GM11168 (cell line): ENCODE measurements at regions not wholly inside any gene's neighbourhood (a gene's known extent, or its start where the extent isn't known, plus 50 kb on each side); places are given as distances from the start of the nearest gene placed in this dataset.
"Not testable (repeated sequence)": the region's sequence is repeated elsewhere in the genome, so short reads cannot be mapped to it uniquely, and the experiment has no call there.

ENCODE experiments used
- in situ Hi-C: fragments of 300-500 bp; cut with MboI; formaldehyde crosslinking; loops from one replicate; pipeline ENCODE4 v1.12.0; 2022; ENCODE audit warnings: low sequenced_read_pairs; ENCODE audit not compliant: unreplicated experiment

- in situ Hi-C loops: no loop called here
Observed at GRCh38 chr9:25857147-25857546, 178.9 kb upstream of the TUSC1 start.

GRCh38 chr9:25850803-25851202 lies 172.6 kb upstream of the TUSC1 start:
- in situ Hi-C loops: no loop called here

- in situ Hi-C loops: no loop called here
Observed at GRCh38 chr9:25845867-25846266, 167.6 kb upstream of the TUSC1 start.

- in situ Hi-C loops: no loop called here
Observed at GRCh38 chr9:25830381-25830780, 152.1 kb upstream of the TUSC1 start.

GRCh38 chr9:25827626-25828025 lies 149.4 kb upstream of the TUSC1 start:
- in situ Hi-C loops: no loop called here

GRCh38 chr9:25816439-25816838 lies 138.2 kb upstream of the TUSC1 start:
- in situ Hi-C loops: no loop called here

GRCh38 chr9:25814023-25814422 lies 135.8 kb upstream of the TUSC1 start:
- in situ Hi-C loops: no loop called here

- in situ Hi-C loops: no loop called here
Observed at GRCh38 chr9:25813478-25813877, 135.2 kb upstream of the TUSC1 start.

GRCh38 chr9:25808554-25808953 lies 130.3 kb upstream of the TUSC1 start:
- in situ Hi-C loops: no loop called here

GRCh38 chr9:25804856-25805255 lies 126.6 kb upstream of the TUSC1 start:
- in situ Hi-C loops: no loop called here

- in situ Hi-C loops: not testable (repeated sequence)
Observed at GRCh38 chr9:25801989-25802388, 123.7 kb upstream of the TUSC1 start.

- in situ Hi-C loops: no loop called here
Observed at GRCh38 chr9:25773805-25774204, 95.6 kb upstream of the TUSC1 start.

GRCh38 chr9:25755951-25756350 lies 77.7 kb upstream of the TUSC1 start:
- in situ Hi-C loops: no loop called here

- in situ Hi-C loops: no loop called here
Observed at GRCh38 chr9:25752398-25752797, 74.2 kb upstream of the TUSC1 start.

GRCh38 chr9:25742256-25742655 lies 64.0 kb upstream of the TUSC1 start:
- in situ Hi-C loops: no loop called here

GRCh38 chr9:25733336-25733982 lies 55.2 kb upstream of the TUSC1 start:
- in situ Hi-C loops: no loop called here

GRCh38 chr9:25731895-25732794 lies 53.9 kb upstream of the TUSC1 start:
- in situ Hi-C loops: not testable (repeated sequence)
